ENCODE measurements at regions not wholly inside any gene's neighbourhood (a gene's known extent, or its start where the extent isn't known, plus 50 kb on each side); places are given as distances from the start of the nearest gene placed in this dataset.

- peak overlapping the region; percentile 84 for H3K4ac ChIP-seq (ENCODE audit: low read depth, low read length)
- H3K4me2 ChIP-seq (ENCODE audit: low read depth, low read length), result no peak overlapping the region
- H3K14ac ChIP-seq (replicated peaks; ENCODE audit: low read depth, low read length), result 0 out of 2 replicates have a peak overlapping the region, but pooled peaks have one; percentile 17
- H2AFZ ChIP-seq (replicated peaks; ENCODE audit: low read length, poor library complexity), result peak overlapping the region; percentile 51
- intact Hi-C loops (cut with micrococcal nuclease), result no loop called here
- dilution Hi-C loops (cut with HindIII; ENCODE audit: low sequenced_read_pairs, unreplicated experiment), result no loop called here
- POLR2A ChIA-PET (ENCODE audit: unreplicated experiment), result no interaction called here
- H2BK120ac ChIP-seq (ENCODE audit: low read depth, low read length), result peak overlapping the region; percentile 62
- no CpG with 5 or more reads among the region's 2 CpGs for WGBS, 2 experiments (ENCODE audit: extremely low coverage in 2 of 2, insufficient read length in 1 of 2)
- no peak overlapping the region for H3K4me3 ChIP-seq (ENCODE audit: insufficient read depth, low read depth, low read length)
- no peak overlapping the region for H3K56ac ChIP-seq (ENCODE audit: extremely low read depth, insufficient read depth, low read length)
- H2BK5ac ChIP-seq (ENCODE audit: low read depth, low read length, poor library complexity, severe bottlenecking), result no peak overlapping the region
- H3K9me3 ChIP-seq (ENCODE audit: control insufficient read depth, insufficient read depth, low read length), result peaks cover 5% of the 10 kb centered on the region; the same call in 1 of the 2 replicates
- H4K20me1 ChIP-seq (ENCODE audit: insufficient read depth, low read length), result no peaks in the 10 kb centered on the region
- H3K27ac ChIP-seq (ENCODE audit: insufficient read depth, low read length), result peak overlapping the region; percentile 23; the same call in 1 of the 2 replicates
- no peak overlapping the region for H4K5ac ChIP-seq (ENCODE audit: low read depth, low read length)
- H3K79me1 ChIP-seq (ENCODE audit: low read depth in 1 of 2, low read length in 2 of 2), result no peaks in the 10 kb centered on the region
- CTCF ChIA-PET, result no interaction called here
- H3K9ac ChIP-seq (ENCODE audit: low read depth, low read length), result no peak overlapping the region
- 0 out of 2 replicates have a peak overlapping the region, but pooled peaks have one; percentile 78 for H2AK5ac ChIP-seq (ENCODE audit: low read depth, low read length)
- H3K18ac ChIP-seq (ENCODE audit: low read depth, low read length), result peak overlapping the region; percentile 81
- ATAC-seq (ENCODE audit: low read depth) (no peak), DNase-seq (no peak)
- no peaks in the 10 kb centered on the region for H3K27me3 ChIP-seq (ENCODE audit: control insufficient read depth, insufficient read depth, low read length)
- no peaks in the 10 kb centered on the region for H3K36me3 ChIP-seq (ENCODE audit: control insufficient read depth, insufficient read depth, low read length)
- H2BK20ac ChIP-seq (ENCODE audit: low read depth, low read length), result peak overlapping the region; percentile 43
- no TSS peak for BruUV-seq (replicated peaks)
- in situ Hi-C loops (cut with MboI; ENCODE audit: low sequenced_read_pairs), result no loop called here
- no peak overlapping the region for H4K8ac ChIP-seq (ENCODE audit: low read depth in 2 of 2, low read length in 2 of 2)
- H3K23ac ChIP-seq (ENCODE audit: low read depth, low read length), result no peak overlapping the region
- H3K9me1 ChIP-seq (ENCODE audit: insufficient read depth, low read length), result 0 out of 2 replicates have a peak, but pooled peaks cover 2% of the 10 kb centered on the region
- TF ChIP-seq MXI1 (IDR thresholded peaks at IDR 0.05; ENCODE audit: borderline replicate concordance, low read depth, low read length) (no peak), POLR2A (IDR thresholded peaks at IDR 0.05; ENCODE audit: low read depth, low read length) (no peak), CHD1 (IDR thresholded peaks at IDR 0.05; ENCODE audit: low read depth, low read length) (no peak)
- H3K4me1 ChIP-seq (ENCODE audit: control insufficient read depth, insufficient read depth, low read length), result peaks cover 2% of the 10 kb centered on the region
- peak overlapping the region; percentile 52 for H4K91ac ChIP-seq (ENCODE audit: insufficient read depth, low read depth, low read length)
- H2BK15ac ChIP-seq (ENCODE audit: low read depth, low read length), result peak overlapping the region; percentile 64; the same call in 2 of the 3 replicates
- no peak overlapping the region for H2AK9ac ChIP-seq (replicated peaks; ENCODE audit: low read depth, low read length, poor library complexity)
Measured at GRCh38 chr14:55813630-55814029, 233.6 kb downstream of the KTN1 start.
